Smooth muscle cell (in vitro differentiated cells): ENCODE measurements at regions not wholly inside any gene's neighbourhood (a gene's known extent, or its start where the extent isn't known, plus 50 kb on each side); places are given as distances from the start of the nearest gene placed in this dataset.

ENCODE experiments used
- DNase-seq: peaks from one replicate; lab custom pipeline; 2025; ENCODE audit not compliant: unreplicated experiment; lab: John Stamatoyannopoulos, UW
- H2AFZ ChIP-seq: fragments of 200-600 bp; sonication (generic); 2 replicates; pipeline ENCODE4 v1.6.0; 2016; ENCODE audit warnings: antibody characterized with exemption, low read depth, mild to moderate bottlenecking
- H3F3A ChIP-seq: fragments of 200-600 bp; sonication (generic); 2 replicates; pipeline ENCODE4 v1.6.0; 2017; ENCODE audit warnings: antibody characterized with exemption, low read depth
- H3K27ac ChIP-seq: fragments of 200-600 bp; sonication (generic); 2 replicates; pipeline ENCODE4 v1.5.1; 2016; ENCODE audit warnings: low read depth, mild to moderate bottlenecking
- H3K27me3 ChIP-seq: fragments of 200-600 bp; sonication (generic); 2 replicates; pipeline ENCODE4 v1.6.1; 2016; ENCODE audit warnings: low read depth, mild to moderate bottlenecking
- H3K36me3 ChIP-seq: fragments of 200-600 bp; sonication (generic); 2 replicates; pipeline ENCODE4 v1.5.1; 2016; ENCODE audit warnings: low read depth
- H3K4me1 ChIP-seq: fragments of 200-600 bp; sonication (generic); 2 replicates; pipeline ENCODE4 v1.5.1; 2016; ENCODE audit warnings: low read depth
- H3K4me2 ChIP-seq: fragments of 200-600 bp; sonication (generic); 2 replicates; pipeline ENCODE4 v1.6.0; 2016; ENCODE audit warnings: mild to moderate bottlenecking
- H3K4me3 ChIP-seq: fragments of 200-600 bp; sonication (generic); 2 replicates; pipeline ENCODE4 v1.5.1; 2016; ENCODE audit warnings: mild to moderate bottlenecking
- H3K79me2 ChIP-seq: fragments of 200-600 bp; sonication (generic); 2 replicates; pipeline ENCODE4 v1.6.0; 2016; ENCODE audit warnings: low read depth, mild to moderate bottlenecking
- H3K9ac ChIP-seq: fragments of 200-600 bp; sonication (generic); 2 replicates; pipeline ENCODE4 v1.6.0; 2016; ENCODE audit warnings: low read depth
- H3K9me3 ChIP-seq: fragments of 200-600 bp; sonication (generic); replicated peaks from 2 replicates; pipeline ENCODE4 v1.5.1; 2016; ENCODE audit warnings: low read depth
- H4K20me1 ChIP-seq: fragments of 200-600 bp; sonication (generic); 2 replicates; pipeline ENCODE4 v1.6.0; 2016; ENCODE audit warnings: low read depth
- CTCF ChIP-seq: fragments of 200-600 bp; sonication (generic); IDR thresholded peaks from 2 replicates; pipeline ENCODE4 v1.5.1; 2017; ENCODE audit warnings: borderline replicate concordance, mild to moderate bottlenecking, antibody characterized with exemption; ENCODE audit not compliant: insufficient read depth, poor library complexity, severe bottlenecking
- WGBS: methylation state at CpG from one replicate; pipeline ENCODE4 v1.1.7; 2016; ENCODE audit warnings: low lambda C conversion rate; 5-methylcytosine and 5-hydroxymethylcytosine counted together

GRCh38 chr2:145655165-145655765 is 1135.3 kb upstream of the ZEB2 start:
- WGBS: 88% methylated on average over 5 of the region's 5 CpGs
- H3K4me3 ChIP-seq: no peak overlapping the region
- H3K36me3 ChIP-seq: no peaks in the 10 kb centered on the region
- H3K4me2 ChIP-seq: peak overlapping the region; percentile 71
- no peaks in the 10 kb centered on the region for H4K20me1 ChIP-seq
- no peaks in the 10 kb centered on the region for H3K79me2 ChIP-seq
- no peak for TF ChIP-seq CTCF
- H3K9ac ChIP-seq: no peak overlapping the region
- H3K27ac ChIP-seq: peak overlapping the region; percentile 89
- H3K4me1 ChIP-seq: peaks cover 14% of the 10 kb centered on the region
- no peaks in the 10 kb centered on the region for H3K27me3 ChIP-seq
- no peaks in the 10 kb centered on the region for H3K9me3 ChIP-seq
- H2AFZ ChIP-seq: peak overlapping the region; percentile 74
- peaks cover 9% of the 10 kb centered on the region for H3F3A ChIP-seq
- DNase-seq: no peak

- DNase-seq: no peak
- Histone ChIP-seq H3K4me3 (no peak overlapping the region), H3K9me3 (no peaks in the 10 kb centered on the region), H3K27ac (peak overlapping the region; percentile 89), H3K4me2 (peak overlapping the region; percentile 71), H4K20me1 (no peaks in the 10 kb centered on the region), H2AFZ (no peak overlapping the region), H3K36me3 (no peaks in the 10 kb centered on the region), H3K9ac (peak overlapping the region; percentile 11), H3K27me3 (no peaks in the 10 kb centered on the region), H3K79me2 (no peaks in the 10 kb centered on the region), H3K4me1 (peaks cover 14% of the 10 kb centered on the region), H3F3A (peaks cover 9% of the 10 kb centered on the region)
- TF ChIP-seq CTCF: no peak
- WGBS: 70% methylated on average over 3 of the region's 3 CpGs
These were observed 1134.8 kb upstream of the ZEB2 start for GRCh38 chr2:145654746-145655145.

- Histone ChIP-seq H3K9ac (peak overlapping the region; percentile 11), H3K36me3 (no peaks in the 10 kb centered on the region), H3K4me1 (peaks cover 14% of the 10 kb centered on the region), H3F3A (peaks cover 9% of the 10 kb centered on the region), H4K20me1 (no peaks in the 10 kb centered on the region), H3K9me3 (no peaks in the 10 kb centered on the region), H2AFZ (peak overlapping the region; percentile 30), H3K4me2 (peak overlapping the region; percentile 71), H3K27me3 (no peaks in the 10 kb centered on the region), H3K27ac (peak overlapping the region; percentile 89), H3K4me3 (no peak overlapping the region), H3K79me2 (no peaks in the 10 kb centered on the region)
- no peak for TF ChIP-seq CTCF
- no peak for DNase-seq
- whole genome bisulfite sequencing: 30% methylated on average over 2 of the region's 2 CpGs
These were observed 1134.2 kb upstream of the ZEB2 start for GRCh38 chr2:145654156-145654555.

GRCh38 chr2:145653553-145653952 is 1133.6 kb upstream of the ZEB2 start:
- no peak for DNase-seq
- Histone ChIP-seq H2AFZ (no peak overlapping the region), H3K4me3 (no peak overlapping the region), H3K9ac (peak overlapping the region; percentile 11), H3K9me3 (no peaks in the 10 kb centered on the region), H4K20me1 (no peaks in the 10 kb centered on the region), H3K36me3 (no peaks in the 10 kb centered on the region), H3F3A (peaks cover 9% of the 10 kb centered on the region), H3K4me2 (peak overlapping the region; percentile 71), H3K27ac (peak overlapping the region; percentile 89), H3K27me3 (no peaks in the 10 kb centered on the region), H3K79me2 (no peaks in the 10 kb centered on the region), H3K4me1 (peaks cover 14% of the 10 kb centered on the region)
- TF ChIP-seq CTCF: no peak
